ENCODE measurements at regions not wholly inside any gene's neighbourhood (a gene's known extent, or its start where the extent isn't known, plus 50 kb on each side); places are given as distances from the start of the nearest gene placed in this dataset.

GRCh38 chr16:52727849-52728248 is 180.9 kb upstream of the TOX3 start:
- H4K20me1 ChIP-seq (ENCODE audit: insufficient read depth, low read length, poor library complexity, severe bottlenecking) = no peaks in the 10 kb centered on the region
- H3K4me3 ChIP-seq (ENCODE audit: low read length, poor library complexity, severe bottlenecking) = no peak overlapping the region
- H3K36me3 ChIP-seq (ENCODE audit: insufficient read depth, low read length) = no peaks in the 10 kb centered on the region
- H3F3A ChIP-seq (ENCODE audit: low read depth) = no peaks in the 10 kb centered on the region
- H3K4me1 ChIP-seq (ENCODE audit: insufficient read depth, low read length, poor library complexity, severe bottlenecking) = no peaks in the 10 kb centered on the region
- no peak overlapping the region for H2AFZ ChIP-seq (ENCODE audit: low read length)
- no peaks in the 10 kb centered on the region for H3K9me2 ChIP-seq (replicated peaks; ENCODE audit: low read depth, low read length)
- H3K79me2 ChIP-seq (ENCODE audit: insufficient read depth, low read length) = no peaks in the 10 kb centered on the region
- no peaks in the 10 kb centered on the region for H3K9me3 ChIP-seq (ENCODE audit: insufficient read depth, low read depth, low read length)
- TF ChIP-seq, protein P1, sequence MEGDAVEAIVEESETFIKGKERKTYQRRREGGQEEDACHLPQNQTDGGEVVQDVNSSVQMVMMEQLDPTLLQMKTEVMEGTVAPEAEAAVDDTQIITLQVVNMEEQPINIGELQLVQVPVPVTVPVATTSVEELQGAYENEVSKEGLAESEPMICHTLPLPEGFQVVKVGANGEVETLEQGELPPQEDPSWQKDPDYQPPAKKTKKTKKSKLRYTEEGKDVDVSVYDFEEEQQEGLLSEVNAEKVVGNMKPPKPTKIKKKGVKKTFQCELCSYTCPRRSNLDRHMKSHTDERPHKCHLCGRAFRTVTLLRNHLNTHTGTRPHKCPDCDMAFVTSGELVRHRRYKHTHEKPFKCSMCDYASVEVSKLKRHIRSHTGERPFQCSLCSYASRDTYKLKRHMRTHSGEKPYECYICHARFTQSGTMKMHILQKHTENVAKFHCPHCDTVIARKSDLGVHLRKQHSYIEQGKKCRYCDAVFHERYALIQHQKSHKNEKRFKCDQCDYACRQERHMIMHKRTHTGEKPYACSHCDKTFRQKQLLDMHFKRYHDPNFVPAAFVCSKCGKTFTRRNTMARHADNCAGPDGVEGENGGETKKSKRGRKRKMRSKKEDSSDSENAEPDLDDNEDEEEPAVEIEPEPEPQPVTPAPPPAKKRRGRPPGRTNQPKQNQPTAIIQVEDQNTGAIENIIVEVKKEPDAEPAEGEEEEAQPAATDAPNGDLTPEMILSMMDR (conservative IDR thresholded peaks at IDR 0.05; ENCODE audit: low read length) = no peak
- TF ChIP-seq EZH2phosphoT487 (IDR thresholded peaks at IDR 0.05; ENCODE audit: borderline replicate concordance) = no peak
- H3K27me3 ChIP-seq (ENCODE audit: insufficient read depth, low read length, poor library complexity, severe bottlenecking) = no peaks in the 10 kb centered on the region
- H3K9ac ChIP-seq (ENCODE audit: low read depth, low read length, poor library complexity, severe bottlenecking) = no peak overlapping the region
- no peak overlapping the region for H3K4me2 ChIP-seq (ENCODE audit: low read depth, low read length, poor library complexity, severe bottlenecking)

DNA sequence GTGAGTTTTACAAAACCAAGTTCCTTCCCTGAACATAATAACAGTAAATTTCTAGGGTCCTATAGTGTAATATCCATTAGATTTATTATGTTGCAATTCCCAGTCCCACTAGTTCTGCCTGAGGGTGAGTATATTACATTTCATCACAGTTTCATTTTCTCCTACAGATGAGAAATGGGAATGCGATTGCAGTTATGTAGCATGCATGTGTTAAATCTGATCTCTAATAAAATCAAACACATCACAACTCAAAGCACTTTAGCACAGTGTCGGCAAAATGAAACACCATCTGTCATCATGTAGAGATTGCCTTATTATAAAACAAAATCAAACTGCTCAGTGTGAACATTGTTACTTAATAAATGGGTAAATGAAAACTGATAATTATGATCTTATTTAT is 180.5 kb upstream of the TOX3 start:
- H3K4me1 ChIP-seq (ENCODE audit: insufficient read depth, low read length, poor library complexity, severe bottlenecking) = no peaks in the 10 kb centered on the region
- no peak overlapping the region for H3K9ac ChIP-seq (ENCODE audit: low read depth, low read length, poor library complexity, severe bottlenecking)
- no peaks in the 10 kb centered on the region for H3K27me3 ChIP-seq (ENCODE audit: insufficient read depth, low read length, poor library complexity, severe bottlenecking)
- H3F3A ChIP-seq (ENCODE audit: low read depth) = no peaks in the 10 kb centered on the region
- H3K4me2 ChIP-seq (ENCODE audit: low read depth, low read length, poor library complexity, severe bottlenecking) = no peak overlapping the region
- TF ChIP-seq, protein P1 (conservative IDR thresholded peaks at IDR 0.05; ENCODE audit: low read length) = no peak
- TF ChIP-seq EZH2phosphoT487 (IDR thresholded peaks at IDR 0.05; ENCODE audit: borderline replicate concordance) = no peak
- H3K36me3 ChIP-seq (ENCODE audit: insufficient read depth, low read length) = no peaks in the 10 kb centered on the region
- H3K79me2 ChIP-seq (ENCODE audit: insufficient read depth, low read length) = no peaks in the 10 kb centered on the region
- H3K9me2 ChIP-seq (replicated peaks; ENCODE audit: low read depth, low read length) = no peaks in the 10 kb centered on the region
- H4K20me1 ChIP-seq (ENCODE audit: insufficient read depth, low read length, poor library complexity, severe bottlenecking) = no peaks in the 10 kb centered on the region
- H3K9me3 ChIP-seq (ENCODE audit: insufficient read depth, low read depth, low read length) = no peaks in the 10 kb centered on the region
- no peak overlapping the region for H3K4me3 ChIP-seq (ENCODE audit: low read length, poor library complexity, severe bottlenecking)
- H2AFZ ChIP-seq (ENCODE audit: low read length) = no peak overlapping the region

DNA sequence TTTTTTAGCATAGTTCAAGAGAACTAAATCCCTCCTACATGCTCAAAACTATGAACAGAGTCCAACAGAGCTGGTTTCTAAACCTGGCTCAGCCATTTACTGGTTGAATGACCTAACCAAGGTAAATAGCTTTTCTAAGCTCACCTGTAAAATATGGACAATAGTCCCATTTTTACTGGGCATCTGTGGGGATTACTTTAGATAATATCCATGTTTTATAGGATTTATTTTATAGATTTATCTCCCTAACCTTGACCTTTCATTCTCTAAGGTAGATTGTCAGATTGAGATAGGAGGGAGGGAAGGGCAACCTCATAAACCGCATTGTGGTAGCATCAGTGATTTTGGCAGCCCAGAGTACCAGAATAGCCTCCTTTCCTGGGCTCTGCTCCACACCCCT is 178.5 kb upstream of the TOX3 start:
- no peak overlapping the region for H3K4me3 ChIP-seq (ENCODE audit: low read length, poor library complexity, severe bottlenecking)
- TF ChIP-seq, protein P1 (conservative IDR thresholded peaks at IDR 0.05; ENCODE audit: low read length) = no peak
- no peaks in the 10 kb centered on the region for H3K79me2 ChIP-seq (ENCODE audit: insufficient read depth, low read length)
- no peaks in the 10 kb centered on the region for H3K27me3 ChIP-seq (ENCODE audit: insufficient read depth, low read length, poor library complexity, severe bottlenecking)
- H2AFZ ChIP-seq (ENCODE audit: low read length) = no peak overlapping the region
- no peaks in the 10 kb centered on the region for H3K9me2 ChIP-seq (replicated peaks; ENCODE audit: low read depth, low read length)
- no peak overlapping the region for H3K4me2 ChIP-seq (ENCODE audit: low read depth, low read length, poor library complexity, severe bottlenecking)
- H3K9me3 ChIP-seq (ENCODE audit: insufficient read depth, low read depth, low read length) = no peaks in the 10 kb centered on the region
- no peaks in the 10 kb centered on the region for H3K4me1 ChIP-seq (ENCODE audit: insufficient read depth, low read length, poor library complexity, severe bottlenecking)
- no peaks in the 10 kb centered on the region for H3K36me3 ChIP-seq (ENCODE audit: insufficient read depth, low read length)
- no peak overlapping the region for H3K9ac ChIP-seq (ENCODE audit: low read depth, low read length, poor library complexity, severe bottlenecking)
- H3F3A ChIP-seq (ENCODE audit: low read depth) = no peaks in the 10 kb centered on the region
- H4K20me1 ChIP-seq (ENCODE audit: insufficient read depth, low read length, poor library complexity, severe bottlenecking) = no peaks in the 10 kb centered on the region

Measured in Loucy (cell line).